ENCODE measurements at regions not wholly inside any gene's neighbourhood (a gene's known extent, or its start where the extent isn't known, plus 50 kb on each side); places are given as distances from the start of the nearest gene placed in this dataset.
A peak's percentile ranks its signal among the peaks of the same experiment; 100 is the strongest.

- Histone ChIP-seq H3K4me3 (ENCODE audit: low read depth, low read length, poor library complexity, severe bottlenecking) (no peak overlapping the region), H3K36me3 (ENCODE audit: insufficient read depth, low read length, poor library complexity, severe bottlenecking) (no peaks in the 10 kb centered on the region), H3K4me1 (ENCODE audit: insufficient read depth, low read length, poor library complexity, severe bottlenecking) (no peaks in the 10 kb centered on the region), H3K9me3 (ENCODE audit: low read depth, low read length, poor library complexity, severe bottlenecking) (no peaks in the 10 kb centered on the region), H3K27ac (ENCODE audit: low read depth, low read length, poor library complexity, severe bottlenecking) (no peak overlapping the region), H3K27me3 (replicated peaks; ENCODE audit: insufficient read depth, low read depth, low read length, poor library complexity) (no peaks in the 10 kb centered on the region)
- ChIA-PET CTCF (no interaction called here), POLR2A (ENCODE audit: low non-redundant PET) (no interaction called here)
- intact Hi-C loops (cut with micrococcal nuclease; ENCODE audit: unreplicated experiment): no loop called here
- TF ChIP-seq CTCF (conservative IDR thresholded peaks at IDR 0.05; ENCODE audit: low read depth, low read length): no peak
- no peak for TF ChIP-seq EZH2 (IDR thresholded peaks at IDR 0.05; ENCODE audit: borderline replicate concordance, low read depth, low read length, poor library complexity, severe bottlenecking)
- BruUV-seq (replicated peaks): no TSS peak
- DNase-seq (ENCODE audit: low spot score): no peak
Measured at GRCh38 chr2:35416391-35417140, 939.0 kb upstream of the CRIM1 start.

GRCh38 chr2:35415942-35416341 lies 939.6 kb upstream of the CRIM1 start:
- intact Hi-C loops (cut with micrococcal nuclease; ENCODE audit: unreplicated experiment): no loop called here
- no peak for DNase-seq (ENCODE audit: low spot score)
- no peaks in the 10 kb centered on the region for H3K36me3 ChIP-seq (ENCODE audit: insufficient read depth, low read length, poor library complexity, severe bottlenecking)
- H3K27me3 ChIP-seq (replicated peaks; ENCODE audit: insufficient read depth, low read depth, low read length, poor library complexity): no peaks in the 10 kb centered on the region
- ChIA-PET POLR2A (ENCODE audit: low non-redundant PET) (no interaction called here), CTCF (no interaction called here)
- no TSS peak for BruUV-seq (replicated peaks)
- no peaks in the 10 kb centered on the region for H3K9me3 ChIP-seq (ENCODE audit: low read depth, low read length, poor library complexity, severe bottlenecking)
- H3K4me3 ChIP-seq (ENCODE audit: low read depth, low read length, poor library complexity, severe bottlenecking): no peak overlapping the region
- no peak for TF ChIP-seq EZH2 (IDR thresholded peaks at IDR 0.05; ENCODE audit: borderline replicate concordance, low read depth, low read length, poor library complexity, severe bottlenecking)
- no peak for TF ChIP-seq CTCF (conservative IDR thresholded peaks at IDR 0.05; ENCODE audit: low read depth, low read length)
- no peak overlapping the region for H3K27ac ChIP-seq (ENCODE audit: low read depth, low read length, poor library complexity, severe bottlenecking)
- H3K4me1 ChIP-seq (ENCODE audit: insufficient read depth, low read length, poor library complexity, severe bottlenecking): no peaks in the 10 kb centered on the region

GRCh38 chr2:35415282-35415681 lies 940.3 kb upstream of the CRIM1 start:
- H3K4me1 ChIP-seq (ENCODE audit: insufficient read depth, low read length, poor library complexity, severe bottlenecking): no peaks in the 10 kb centered on the region
- peak; percentile 32; the same call in 1 of the 2 replicates for TF ChIP-seq CTCF (conservative IDR thresholded peaks at IDR 0.05; ENCODE audit: low read depth, low read length)
- no peak for TF ChIP-seq EZH2 (IDR thresholded peaks at IDR 0.05; ENCODE audit: borderline replicate concordance, low read depth, low read length, poor library complexity, severe bottlenecking)
- H3K36me3 ChIP-seq (ENCODE audit: insufficient read depth, low read length, poor library complexity, severe bottlenecking): no peaks in the 10 kb centered on the region
- no peaks in the 10 kb centered on the region for H3K9me3 ChIP-seq (ENCODE audit: low read depth, low read length, poor library complexity, severe bottlenecking)
- BruUV-seq (replicated peaks): no TSS peak
- H3K27ac ChIP-seq (ENCODE audit: low read depth, low read length, poor library complexity, severe bottlenecking): no peak overlapping the region
- intact Hi-C loops (cut with micrococcal nuclease; ENCODE audit: unreplicated experiment): no loop called here
- DNase-seq (ENCODE audit: low spot score): no peak
- ChIA-PET CTCF (no interaction called here), POLR2A (ENCODE audit: low non-redundant PET) (no interaction called here)
- H3K4me3 ChIP-seq (ENCODE audit: low read depth, low read length, poor library complexity, severe bottlenecking): no peak overlapping the region
- H3K27me3 ChIP-seq (replicated peaks; ENCODE audit: insufficient read depth, low read depth, low read length, poor library complexity): no peaks in the 10 kb centered on the region
